ENCODE measurements at regions not wholly inside any gene's neighbourhood (a gene's known extent, or its start where the extent isn't known, plus 50 kb on each side); places are given as distances from the start of the nearest gene placed in this dataset.

DNA sequence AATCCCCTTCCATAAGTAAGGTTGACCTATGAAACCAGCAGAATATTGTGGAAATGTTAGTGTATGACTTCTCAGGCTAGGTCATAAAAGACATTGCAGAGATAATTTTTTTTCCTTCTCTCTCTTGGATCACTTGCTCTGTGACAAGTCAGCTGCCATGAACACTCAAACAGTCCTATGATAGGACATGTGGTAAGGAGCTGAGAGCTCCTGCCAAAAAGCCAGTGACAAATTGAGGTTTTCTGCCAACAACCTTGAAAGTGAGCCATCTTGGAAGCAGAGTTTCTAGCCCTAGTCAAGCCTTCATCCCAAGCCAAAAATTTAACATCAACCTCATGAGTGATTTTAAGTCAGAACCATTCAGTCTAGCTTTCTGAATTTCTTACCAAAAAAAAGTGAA is 270.9 kb upstream of the NBEA start:
- DNase-seq (ENCODE audit: low read depth, low spot score) = no peak

DNA sequence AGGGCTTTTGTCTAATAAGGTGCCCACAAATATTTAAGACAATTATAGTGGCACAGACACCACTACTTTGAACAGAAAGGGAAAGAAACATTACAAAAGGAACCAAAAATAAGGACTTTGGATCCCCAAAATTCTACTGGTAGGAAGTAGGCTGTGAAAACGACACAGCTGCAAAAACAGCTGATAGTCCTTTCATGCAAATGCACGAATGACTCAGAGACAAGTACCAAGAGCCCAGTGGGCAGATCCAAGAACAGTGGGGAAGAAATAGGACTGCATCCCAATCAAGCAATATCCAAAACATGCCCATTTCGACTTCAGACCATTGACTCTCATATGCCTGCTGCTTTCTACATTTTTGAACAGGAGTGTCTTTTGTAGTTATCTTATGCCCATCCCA is 269.4 kb upstream of the NBEA start:
- no peak for DNase-seq (ENCODE audit: low read depth, low spot score)

DNA sequence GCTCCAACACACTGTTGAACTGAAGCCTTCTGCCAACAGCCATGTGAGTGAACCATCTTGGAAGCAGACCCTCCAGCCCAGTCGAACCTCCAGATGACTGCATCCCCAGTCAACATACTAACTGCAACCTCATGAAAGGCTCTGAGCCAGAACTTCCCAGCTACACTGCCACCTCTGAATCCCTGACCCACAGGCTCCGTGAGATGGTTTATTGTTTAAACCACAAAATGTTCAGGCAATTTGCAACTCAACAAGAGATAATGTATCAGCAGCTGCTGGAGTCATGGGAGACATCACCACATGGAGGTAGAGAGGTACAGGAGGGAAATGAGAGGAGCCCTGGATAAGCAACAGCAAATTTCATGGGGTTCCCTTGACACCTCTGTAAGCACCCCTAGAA is 266.4 kb upstream of the NBEA start:
- no peak for DNase-seq (ENCODE audit: low read depth, low spot score)

DNA sequence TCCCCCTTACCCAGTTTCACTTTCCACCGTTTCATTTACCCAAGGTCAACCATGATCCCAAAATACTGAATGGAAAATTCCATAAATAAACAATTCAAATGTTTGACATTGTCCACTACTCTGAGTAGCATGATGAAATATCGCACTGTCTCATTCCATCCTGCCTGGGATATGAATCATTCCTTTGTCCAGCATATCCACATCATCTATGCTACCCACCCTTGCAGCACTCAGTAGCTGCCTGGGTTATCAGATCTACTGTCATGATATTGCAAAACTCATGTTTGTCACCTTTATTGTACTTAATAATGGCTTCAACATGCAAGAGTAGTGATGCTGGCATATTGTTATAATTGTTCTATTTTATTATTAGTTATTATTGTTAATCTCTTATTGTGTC is 263.9 kb upstream of the NBEA start:
- DNase-seq (ENCODE audit: low read depth, low spot score) = no peak

DNA sequence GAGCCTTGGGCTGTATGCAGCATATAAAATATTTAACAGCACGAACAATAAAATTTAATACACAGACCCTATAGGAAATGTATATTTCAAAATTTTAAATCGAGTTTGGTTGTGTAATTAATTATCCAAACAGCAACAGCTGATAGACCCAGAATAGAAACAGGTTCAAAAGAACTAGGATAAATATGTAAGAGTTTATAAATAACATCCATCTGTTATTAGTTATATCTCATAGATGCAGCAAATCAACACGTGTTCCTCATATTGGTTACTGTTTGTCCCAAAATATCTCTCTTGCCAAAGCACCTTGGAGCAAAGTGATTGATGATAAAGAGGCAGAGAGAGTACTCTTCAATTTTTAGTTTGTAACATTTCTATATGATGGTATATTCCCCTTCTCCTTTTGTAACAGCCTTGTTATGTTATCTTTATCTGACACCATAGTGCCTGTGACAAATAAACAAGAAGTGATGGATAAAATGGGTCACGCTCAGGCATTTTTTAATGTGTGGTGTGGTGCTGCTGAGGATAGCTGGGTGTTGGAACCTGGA is 260.6 kb upstream of the NBEA start:
- no peak for DNase-seq (ENCODE audit: low read depth, low spot score)

DNA sequence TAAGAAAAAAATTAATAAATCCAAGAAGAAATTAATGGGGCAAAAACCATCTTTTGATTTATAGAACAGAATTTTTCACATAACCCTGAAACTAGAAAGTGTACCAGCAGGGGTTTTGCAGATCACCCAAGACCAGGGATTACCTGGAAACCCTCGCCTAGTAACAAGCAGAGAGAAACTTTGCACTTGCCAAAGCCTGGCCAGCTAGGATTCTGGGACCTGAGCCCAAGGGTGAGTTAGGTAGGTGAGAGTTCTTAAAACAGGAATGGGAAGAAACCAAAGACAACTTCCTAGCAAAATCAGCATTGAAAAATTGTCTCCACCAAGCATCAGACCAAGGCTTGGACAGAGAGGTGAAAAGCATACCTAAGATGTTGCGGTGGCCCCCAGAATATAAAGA is 247.0 kb upstream of the NBEA start:
- DNase-seq (ENCODE audit: low read depth, low spot score) = no peak

DNA sequence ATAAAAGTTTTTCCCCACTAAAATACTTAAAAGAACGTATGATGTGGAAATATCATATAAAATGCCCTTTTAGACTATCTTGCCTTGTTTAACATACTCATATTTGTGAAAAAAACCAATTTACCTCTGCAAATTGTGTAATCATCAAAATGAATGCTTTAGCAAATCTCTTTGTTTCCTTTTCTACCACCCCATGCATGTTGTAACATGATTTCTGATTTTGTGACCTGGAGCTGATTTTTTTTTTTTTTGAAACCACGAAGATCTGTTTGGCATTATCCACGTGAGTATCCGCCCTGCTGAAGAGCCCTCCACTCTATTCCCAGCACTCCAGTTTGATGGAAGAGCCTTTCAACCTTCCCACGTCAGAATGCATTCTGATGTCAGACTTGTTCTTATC is 245.8 kb upstream of the NBEA start:
- no peak for DNase-seq (ENCODE audit: low read depth, low spot score)

DNA sequence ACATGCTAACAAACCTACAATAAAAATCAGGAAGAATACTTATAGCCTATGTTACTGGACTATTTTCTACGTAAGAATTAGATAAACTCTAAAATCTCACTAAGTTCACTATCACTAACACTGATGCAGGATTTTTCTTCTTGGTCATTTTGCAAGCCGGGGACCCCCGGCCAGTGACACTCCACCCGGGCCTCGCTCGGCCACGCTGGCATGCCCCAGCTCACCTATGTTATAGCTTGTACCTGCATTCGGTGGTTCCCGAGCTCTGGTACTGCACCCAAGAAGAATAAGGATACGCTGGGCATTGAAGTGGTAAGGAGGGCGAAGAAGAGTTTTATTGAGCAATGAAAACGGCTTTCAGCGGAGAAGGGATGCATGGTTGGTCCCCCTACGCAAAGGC is 245.3 kb upstream of the NBEA start:
- DNase-seq (ENCODE audit: low read depth, low spot score) = no peak

DNA sequence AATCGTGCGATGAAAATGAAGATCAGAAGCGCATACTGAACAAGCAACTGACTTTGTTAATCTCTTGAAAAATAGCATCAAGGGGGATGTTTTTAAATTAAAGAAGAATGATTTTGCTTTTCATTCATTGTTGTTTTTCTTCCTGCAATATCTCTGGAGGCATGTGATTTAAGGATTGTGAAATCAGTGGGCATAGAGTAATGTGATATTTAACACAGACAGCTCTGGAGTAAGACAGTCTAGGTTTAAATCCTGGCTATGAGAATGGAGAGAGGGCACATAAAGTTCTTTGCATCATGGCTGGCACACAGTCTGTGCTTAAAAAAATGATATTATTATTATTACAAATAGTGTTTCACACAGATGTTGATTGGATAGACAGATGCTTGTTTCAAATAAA is 243.1 kb upstream of the NBEA start:
- no peak for DNase-seq (ENCODE audit: low read depth, low spot score)

DNA sequence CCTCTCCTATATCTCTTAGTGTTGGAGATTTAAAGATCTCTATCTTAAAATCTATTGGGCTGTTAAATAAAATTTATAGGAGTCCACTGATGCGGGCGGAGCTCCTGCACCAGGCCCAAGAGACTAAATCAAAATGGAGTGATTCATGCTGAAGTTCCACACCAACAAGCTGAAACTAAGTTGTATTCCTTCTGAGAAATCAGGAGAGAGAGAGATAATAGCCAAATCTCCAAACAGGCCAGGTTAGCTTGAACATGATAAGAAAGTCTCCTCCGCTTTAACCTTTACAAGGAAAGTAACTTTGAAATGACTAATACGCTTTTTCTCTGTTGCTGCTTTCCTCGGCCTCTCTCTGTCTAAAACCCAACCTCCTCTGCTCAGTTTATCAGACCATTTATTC is 241.9 kb upstream of the NBEA start:
- DNase-seq (ENCODE audit: low read depth, low spot score) = no peak

DNA sequence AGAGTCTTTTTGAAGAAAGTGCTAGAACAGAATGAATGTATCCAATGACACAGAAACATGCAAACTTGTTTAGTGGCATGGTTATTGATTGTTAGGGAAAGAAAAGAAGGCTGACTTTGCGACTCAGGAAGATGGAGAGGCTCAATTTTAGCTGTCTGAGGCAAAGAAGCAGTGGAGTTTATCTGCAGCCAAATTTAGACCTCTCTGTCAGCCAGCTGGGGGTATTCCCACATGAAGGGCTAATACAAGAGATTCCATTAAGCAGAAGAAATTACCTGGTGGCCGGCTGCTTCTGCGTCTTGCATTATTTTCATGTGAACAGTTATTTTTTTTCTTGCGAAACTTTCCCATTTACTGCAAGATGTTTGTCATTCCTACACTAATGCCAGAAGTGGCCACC is 240.2 kb upstream of the NBEA start:
- DNase-seq (ENCODE audit: low read depth, low spot score) = no peak

DNA sequence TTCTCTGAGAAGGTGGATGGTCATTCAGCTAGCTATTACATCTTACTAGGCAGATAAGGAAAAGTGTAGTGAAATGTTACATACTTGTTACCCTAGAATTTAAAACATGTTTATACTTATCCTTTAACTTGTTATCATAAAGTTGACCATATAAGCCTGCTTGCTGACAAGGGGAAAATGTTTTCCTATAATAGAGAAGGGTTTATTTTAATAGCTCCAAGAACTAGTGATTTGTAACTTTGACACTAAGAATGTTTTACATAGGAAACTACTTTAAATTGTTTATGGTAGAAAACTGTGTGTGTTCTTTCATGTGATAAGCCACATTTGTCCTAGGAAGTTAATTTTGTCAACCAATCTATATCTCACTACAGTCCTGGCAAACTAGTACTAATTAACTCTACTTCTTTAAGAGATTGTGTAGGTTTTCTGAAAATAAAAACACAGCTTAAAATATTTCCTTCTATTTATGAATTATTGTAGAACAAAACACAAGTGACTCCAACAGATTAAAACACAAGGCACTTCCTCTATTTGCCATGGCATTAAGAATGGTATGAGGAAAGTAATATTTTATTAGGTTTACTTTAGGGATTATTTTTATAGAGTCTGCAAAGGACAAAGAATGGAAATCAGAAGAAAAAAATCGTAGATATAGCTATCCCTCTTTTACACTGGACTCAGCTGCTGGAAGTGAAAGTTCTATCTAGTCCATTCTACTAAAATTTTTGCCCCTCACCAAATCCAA is 233.3 kb upstream of the NBEA start:
- DNase-seq (ENCODE audit: low read depth, low spot score) = no peak

DNA sequence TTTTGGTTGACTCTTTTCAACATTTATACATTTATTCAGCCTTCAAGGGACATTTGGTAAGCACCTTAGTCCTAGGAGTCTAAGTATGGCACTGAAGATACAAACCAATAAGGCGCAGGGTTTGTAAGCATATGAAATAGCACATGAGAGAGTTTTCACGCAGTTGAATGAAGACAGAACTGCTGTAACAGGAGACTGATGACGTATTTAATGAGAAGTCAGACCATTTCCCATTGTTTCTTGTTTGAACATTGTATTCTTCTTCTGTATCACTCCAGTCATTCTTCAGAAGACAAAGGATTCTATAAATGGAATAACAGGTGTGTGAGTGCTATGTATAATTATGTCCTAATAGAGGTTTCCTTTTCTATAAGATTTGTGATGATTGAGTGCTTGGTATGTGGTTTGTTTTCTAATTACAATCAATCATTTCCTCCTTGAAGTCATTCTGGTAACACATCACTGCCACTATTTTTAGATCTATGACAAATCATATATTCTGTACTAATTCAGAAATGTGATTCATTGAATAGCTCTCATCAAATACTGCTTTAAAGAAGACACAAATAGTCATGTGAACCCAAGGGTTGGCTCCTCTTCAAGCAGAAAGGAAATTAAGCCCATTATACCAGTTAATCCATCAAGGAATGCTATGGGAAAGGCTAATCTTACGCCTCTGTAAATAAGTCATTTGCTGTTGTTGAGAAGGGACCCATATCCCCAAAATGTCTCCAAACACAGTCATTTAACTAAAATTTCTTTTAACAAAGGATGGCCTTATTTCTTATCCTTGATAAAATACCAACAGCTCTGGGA is 222.8 kb upstream of the NBEA start:
- no peak for DNase-seq (ENCODE audit: low read depth, low spot score)

DNA sequence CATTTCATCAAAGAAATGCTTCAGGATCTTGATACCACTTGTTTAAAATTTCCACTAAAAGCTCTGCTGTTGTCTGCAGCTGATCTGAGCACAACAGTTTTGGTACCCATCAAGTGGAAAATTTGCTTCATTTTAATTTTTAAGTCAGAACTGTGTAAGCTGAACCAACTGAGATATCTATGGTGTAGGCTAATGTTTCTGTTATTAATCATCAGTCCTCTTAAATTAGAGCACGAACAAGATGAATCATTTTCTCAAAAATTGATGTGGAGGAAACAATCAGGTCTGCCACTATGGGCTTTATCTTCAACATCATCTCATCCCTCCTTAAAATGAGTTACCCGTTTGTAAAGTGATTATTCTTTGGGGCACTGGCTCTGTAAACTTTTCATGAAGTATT is 221.5 kb upstream of the NBEA start:
- no peak for DNase-seq (ENCODE audit: low read depth, low spot score)

DNA sequence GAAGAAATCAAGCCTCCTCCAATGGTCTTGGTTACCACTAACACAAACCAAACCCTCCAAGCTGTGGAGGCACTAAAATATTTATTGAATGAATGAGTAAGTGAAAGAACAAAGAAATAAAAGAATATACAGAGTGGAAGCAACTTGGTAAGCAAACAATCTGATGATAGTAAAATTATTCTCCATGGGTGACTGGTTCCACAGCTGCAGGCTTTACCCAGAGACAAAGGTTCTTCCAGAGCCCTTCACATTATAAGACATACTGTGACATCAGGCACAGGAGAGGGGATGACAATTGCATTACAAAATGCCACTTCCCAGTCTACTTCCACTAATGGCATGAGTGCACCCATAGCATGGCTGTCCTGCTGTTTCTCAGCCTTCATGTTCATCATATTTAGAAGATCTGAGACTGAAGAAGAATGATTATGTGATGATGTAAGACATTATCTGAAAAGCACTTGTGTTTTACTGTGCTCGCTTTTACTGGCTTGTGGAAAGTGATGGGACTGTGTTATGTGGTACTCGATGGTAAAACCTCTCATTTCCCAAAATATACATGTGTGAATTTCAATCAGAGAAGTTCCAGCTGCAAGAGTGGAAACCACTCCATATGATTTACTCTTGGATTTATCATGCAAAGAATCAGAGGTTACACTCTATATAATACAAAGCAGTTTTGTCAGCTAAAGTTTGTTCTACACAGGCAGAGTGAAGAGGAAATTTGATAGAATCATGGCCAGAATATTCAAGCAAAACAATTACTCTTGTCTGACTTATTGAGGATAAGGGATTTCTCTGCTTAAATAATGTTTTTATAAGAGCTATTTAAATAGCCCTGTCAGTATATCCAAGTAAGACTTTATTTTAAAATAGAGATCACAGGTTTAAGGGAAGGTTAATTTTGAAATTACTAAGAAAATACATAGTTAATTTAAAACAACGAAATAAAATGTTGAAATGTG is 220.2 kb upstream of the NBEA start:
- no peak for DNase-seq (ENCODE audit: low read depth, low spot score)

DNA sequence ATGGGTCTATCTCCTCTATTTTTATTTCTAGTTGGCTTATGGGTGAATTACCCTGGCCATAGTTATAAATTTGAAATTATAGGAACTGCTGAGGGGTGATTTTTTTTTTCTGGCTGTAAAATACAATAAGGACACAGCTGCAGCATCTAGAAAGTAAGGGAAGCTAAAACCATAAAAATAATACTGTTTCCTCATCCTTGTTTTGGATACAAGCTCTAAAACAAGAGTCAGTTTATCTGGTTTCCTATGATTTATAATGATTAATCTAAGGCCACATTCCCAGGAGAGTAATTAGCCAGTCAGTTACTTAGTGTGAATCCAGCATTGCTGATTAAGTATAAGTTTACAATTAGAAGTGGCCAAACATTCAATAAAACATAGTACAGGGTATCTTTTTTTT is 219.1 kb upstream of the NBEA start:
- DNase-seq (ENCODE audit: low read depth, low spot score) = no peak

DNA sequence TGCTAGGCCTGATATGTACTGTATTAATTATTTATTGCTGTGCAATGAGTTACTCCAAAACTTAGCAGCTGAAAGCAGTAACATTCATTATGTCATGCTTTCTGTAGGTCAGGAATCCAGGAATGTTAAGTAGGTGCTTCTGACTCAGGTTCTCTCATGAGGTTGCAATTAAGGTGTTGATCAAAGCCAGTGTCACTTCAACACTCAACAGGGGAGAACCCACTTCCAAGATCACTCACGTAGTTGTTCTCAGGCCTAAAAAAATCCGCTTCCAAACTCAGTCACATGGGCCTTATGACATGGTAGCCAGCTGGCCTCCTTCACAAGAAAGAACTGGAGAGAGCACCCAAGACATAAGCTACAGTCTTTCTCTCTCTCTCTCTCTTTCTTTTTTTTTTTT is 211.1 kb upstream of the NBEA start:
- no peak for DNase-seq (ENCODE audit: low read depth, low spot score)

DNA sequence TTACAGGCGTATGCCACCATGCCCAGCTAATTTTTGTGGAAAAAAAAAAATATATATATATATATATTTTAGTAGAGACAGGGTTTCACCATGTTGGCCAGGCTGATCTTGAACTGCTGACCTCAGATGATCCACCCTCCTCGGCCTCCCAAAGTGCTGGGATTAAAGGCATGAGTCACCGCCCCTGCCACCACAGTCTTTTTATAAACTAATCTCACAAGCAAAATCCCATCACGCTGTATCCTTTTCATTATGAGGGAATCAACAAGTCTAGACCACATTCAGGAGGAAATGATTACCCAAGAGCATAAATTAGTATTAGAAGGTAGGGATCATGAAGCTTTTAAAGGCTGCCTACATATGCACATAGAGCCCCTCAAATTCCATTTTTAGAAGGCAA is 210.6 kb upstream of the NBEA start:
- no peak for DNase-seq (ENCODE audit: low read depth, low spot score)

DNA sequence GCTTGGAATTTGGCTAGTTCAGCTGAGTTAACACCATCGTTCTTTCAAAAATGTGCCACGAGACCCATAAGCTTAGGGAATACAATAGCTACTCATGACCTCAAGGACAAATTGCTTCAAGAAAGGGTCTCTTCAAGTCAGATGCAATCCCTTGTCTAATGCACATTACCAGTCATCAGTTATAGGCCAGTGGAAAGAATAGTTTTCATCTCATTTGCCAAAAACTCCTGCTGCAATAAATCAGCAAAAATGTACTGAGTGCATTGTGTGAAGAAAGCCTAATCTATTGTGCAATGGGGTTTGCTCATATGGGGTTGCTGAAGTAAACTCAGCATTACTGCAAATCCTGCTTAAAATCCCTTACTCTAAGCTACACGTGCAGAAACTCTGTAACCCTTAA is 208.3 kb upstream of the NBEA start:
- DNase-seq (ENCODE audit: low read depth, low spot score) = no peak

DNA sequence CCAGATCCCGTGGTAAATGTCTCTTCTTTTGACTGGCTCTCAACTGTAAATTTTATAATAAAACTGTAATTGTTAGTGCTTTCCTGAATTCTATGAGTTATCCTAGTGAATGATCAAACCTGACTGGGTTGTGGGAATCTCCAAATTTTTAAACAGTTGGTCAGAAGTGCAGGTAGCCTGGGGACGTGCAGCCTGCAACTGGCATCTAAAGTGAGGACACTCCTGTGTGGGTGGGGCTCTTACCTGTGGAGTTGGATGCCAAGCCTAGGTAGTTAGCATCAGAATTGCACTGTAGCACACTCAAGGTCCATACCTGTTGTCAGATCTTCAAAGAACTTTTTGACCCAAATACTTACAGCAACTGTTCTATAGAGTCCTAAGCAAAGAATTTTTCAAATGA is 207.1 kb upstream of the NBEA start:
- no peak for DNase-seq (ENCODE audit: low read depth, low spot score)

DNA sequence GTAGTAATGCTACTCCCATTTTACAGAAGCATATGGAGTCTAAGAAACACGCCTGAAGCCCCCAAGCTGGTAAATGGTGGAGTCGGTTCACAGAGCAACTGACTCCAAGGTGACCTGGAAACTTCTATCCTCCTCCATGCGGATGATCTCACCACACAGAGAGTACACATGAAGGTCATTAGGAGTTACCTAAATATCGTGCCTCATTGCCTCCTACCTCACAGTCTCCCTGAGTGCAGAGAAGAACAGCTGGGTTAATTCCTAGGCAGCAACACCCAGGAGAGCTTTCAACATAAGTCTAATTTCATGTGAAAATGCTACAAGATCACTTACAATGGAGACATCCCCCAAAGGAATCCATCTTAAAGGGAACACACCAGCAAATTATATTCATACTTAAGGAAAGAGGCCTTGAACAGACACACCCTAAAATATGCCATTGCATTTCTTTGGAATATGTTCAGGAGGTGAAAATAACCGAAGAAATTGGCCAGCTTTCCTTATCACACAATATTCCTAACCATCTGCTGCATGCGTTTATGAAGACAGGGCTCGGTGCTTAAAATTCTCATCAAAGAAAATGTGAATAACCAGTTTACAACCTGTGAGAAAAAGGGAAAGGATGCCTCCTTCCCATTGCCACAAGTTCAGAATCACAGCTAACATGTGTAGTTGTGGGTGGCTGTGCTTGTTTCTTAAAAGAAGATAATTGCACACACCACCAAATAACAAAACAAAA is 203.6 kb upstream of the NBEA start:
- DNase-seq (ENCODE audit: low read depth, low spot score) = no peak
